GM12878 (cell line): ENCODE measurements at regions not wholly inside any gene's neighbourhood (a gene's known extent, or its start where the extent isn't known, plus 50 kb on each side); places are given as distances from the start of the nearest gene placed in this dataset.

Experiments
- ATAC-seq: fragments of 200-7000 bp; cut with Tn5 transposase; 3 replicates; pipeline ENCODE4 v1.9.1; 2020; ENCODE audit warnings: mild to moderate bottlenecking, moderate library complexity
- BruUV-seq: library from RNA; stranded (reverse); fragments of 400-500 nt; replicated peaks from 2 replicates; lab custom pipeline; 2021; lab: Mats Ljungman, UMichigan
- CTCF ChIA-PET: fragments of 300-600 bp; sonication (Branson Sonifier 250); formaldehyde crosslinking; extraction: SDS; loops from one replicate; lab custom pipeline; 2021; ENCODE audit warnings: inconsistent platforms; lab: Yijun Ruan, JAX
- POLR2A ChIA-PET: fragments of 350-600 bp; formaldehyde crosslinking; extraction: SDS; loops from one replicate; lab custom pipeline; 2021; ENCODE audit warnings: inconsistent platforms; lab: Charles Lee
- RAD21 ChIA-PET: fragments of 300-600 bp; sonication (Branson Sonifier 250); formaldehyde crosslinking; loops from one replicate; lab custom pipeline; 2023; ENCODE audit warnings: antibody characterized with exemption; ENCODE audit not compliant: unreplicated experiment; lab: Charles Lee
- SMC1A ChIA-PET: fragments of 300-600 bp; sonication (Branson Sonifier 250); formaldehyde crosslinking; loops from one replicate; lab custom pipeline; 2023; ENCODE audit not compliant: unreplicated experiment, uncharacterized antibody; lab: Charles Lee
- DNase-seq: peaks from one replicate; pipeline ENCODE4 v3.0.0-alpha.2; 2011; ENCODE audit warnings: low read depth, low spot score
- FAIRE-seq: peaks from 3 replicates; lab custom pipeline; 2011; peaks lifted over from hg19 to GRCh38; lab: Jason Lieb, UNC
- H2AFZ ChIP-seq: 2 replicates; pipeline ENCODE4 v1.6.0; 2011; ENCODE audit warnings: low read depth, low read length, control low read depth; ENCODE audit not compliant: control insufficient read depth
- H3K27ac ChIP-seq: 2 replicates; pipeline ENCODE4 v1.5.1; 2011; ENCODE audit warnings: control low read depth; ENCODE audit not compliant: control insufficient read depth, insufficient read depth
- H3K27me3 ChIP-seq, 2 experiments: replicated peaks in 1 of 2; 2 replicates each; pipeline versions ENCODE4 v1.6.0 to v1.6.1; 2011; ENCODE audit warnings: low read length in 1 of 2; ENCODE audit not compliant: control insufficient read depth in 2 of 2, insufficient read depth in 2 of 2
- H3K36me3 ChIP-seq, 2 experiments: 2 replicates each; pipeline ENCODE4 v1.5.1; 2011; ENCODE audit warnings: low read length in 1 of 2; ENCODE audit not compliant: control insufficient read depth in 2 of 2, insufficient read depth in 2 of 2
- H3K4me1 ChIP-seq: 2 replicates; pipeline ENCODE4 v1.6.1; 2011; ENCODE audit warnings: mild to moderate bottlenecking, low read length, moderate library complexity, mixed read lengths; ENCODE audit not compliant: control insufficient read depth, insufficient read depth
- H3K4me2 ChIP-seq: 2 replicates; pipeline ENCODE4 v1.6.0; 2011; ENCODE audit warnings: control low read depth; ENCODE audit not compliant: control insufficient read depth, insufficient read depth
- H3K4me3 ChIP-seq: fragments of 200-600 bp; sonication (generic); 2 replicates; pipeline ENCODE4 v1.5.1; 2016
- H3K79me2 ChIP-seq: 2 replicates; pipeline ENCODE4 v1.6.0; 2011; ENCODE audit warnings: low read length; ENCODE audit not compliant: control insufficient read depth, insufficient read depth
- H3K9ac ChIP-seq: 2 replicates; pipeline ENCODE4 v1.8.0; 2011; ENCODE audit warnings: low read length, control low read depth, mixed read lengths; ENCODE audit not compliant: control insufficient read depth, insufficient read depth
- H3K9me3 ChIP-seq: replicated peaks from 3 replicates; pipeline ENCODE4 v1.5.1; 2011; ENCODE audit warnings: mild to moderate bottlenecking, low read length; ENCODE audit not compliant: control insufficient read depth, insufficient read depth
- H4K20me1 ChIP-seq: 2 replicates; pipeline ENCODE4 v1.6.0; 2011; ENCODE audit not compliant: control insufficient read depth, insufficient read depth
- HDAC6 ChIP-seq: fragments of 200-600 bp; sonication (generic); IDR thresholded peaks from one replicate; pipeline ENCODE4 v1.8.0; 2017; ENCODE audit warnings: antibody characterized with exemption; ENCODE audit not compliant: unreplicated experiment
- MXI1 ChIP-seq: fragments of 150-350 bp; IDR thresholded peaks from 2 replicates; pipeline ENCODE4 v1.6.1; 2011; ENCODE audit warnings: low read depth, mild to moderate bottlenecking, inconsistent platforms, low read length, improper control_type of control experiment
- TCF12 ChIP-seq: IDR thresholded peaks from 2 replicates; pipeline ENCODE4 v1.6.1; 2011; ENCODE audit warnings: low read depth, mild to moderate bottlenecking, low read length
- ZNF24 ChIP-seq: fragments of 450-650 bp; IDR thresholded peaks from 2 replicates; pipeline ENCODE4 v1.6.1; 2017; ENCODE audit warnings: antibody characterized with exemption, mild to moderate bottlenecking
- ZNF384 ChIP-seq: IDR thresholded peaks from 2 replicates; pipeline ENCODE4 v1.6.1; 2012; ENCODE audit warnings: low read depth, mild to moderate bottlenecking, low read length, improper control_type of control experiment, borderline replicate concordance
- WGBS: methylation state at CpG from one replicate; pipeline ENCODE4 v1.1.6; 2016; ENCODE audit warnings: low lambda C conversion rate; ENCODE audit not compliant: insufficient replicate concordance, insufficient coverage; ENCODE audit errors: missing lambda C conversion rate; 5-methylcytosine and 5-hydroxymethylcytosine counted together
- in situ Hi-C: fragments of 300-500 bp; cut with MboI; formaldehyde crosslinking; loops from 9 replicates; pipeline ENCODE4 v1.14.3; 2018; ENCODE audit warnings: mixed read lengths
- intact Hi-C: fragments of 100-400 bp; cut with micrococcal nuclease; formaldehyde crosslinking; loops from one replicate; pipeline ENCODE4 v1.14.2; 2022; ENCODE audit not compliant: unreplicated experiment

DNA sequence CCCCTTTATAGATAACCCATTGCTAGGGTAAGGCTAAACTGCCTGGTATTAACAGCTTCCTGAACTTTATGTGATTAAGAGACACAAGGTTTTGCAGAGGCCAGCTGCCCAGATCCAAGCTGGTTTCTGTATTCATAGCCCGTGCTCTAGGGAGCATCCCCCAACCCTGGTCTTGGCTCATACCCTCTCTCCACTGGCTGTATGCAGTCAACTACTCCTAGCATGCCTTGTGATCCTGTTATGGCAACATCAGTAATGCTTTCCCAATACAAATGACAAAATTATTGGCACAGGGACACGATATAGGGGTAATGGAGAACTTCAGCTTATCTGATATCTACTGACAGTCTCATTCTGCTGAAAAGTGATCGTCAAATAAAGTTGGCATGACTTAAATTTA, 202.8 kb upstream of the MKLN1 start (continued):
- no peak for TF ChIP-seq HDAC6

DNA sequence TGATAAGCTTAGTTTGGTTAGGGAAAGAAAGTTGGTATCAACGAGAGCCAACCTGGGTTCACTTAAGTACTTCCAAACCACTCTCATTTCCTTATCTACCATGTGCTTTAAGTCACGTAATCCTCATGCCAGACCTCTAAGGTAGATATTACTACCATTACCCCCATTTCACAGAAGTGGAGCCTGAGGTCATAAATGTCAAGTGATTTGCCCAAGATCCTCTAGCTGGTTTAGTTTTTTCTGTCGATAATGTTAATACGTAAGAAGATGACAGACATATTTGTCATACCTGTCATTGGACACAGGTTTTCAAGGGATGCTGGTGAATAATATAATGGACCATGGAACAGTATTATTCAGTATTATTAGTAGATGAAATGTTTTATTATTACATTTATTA, 197.4 kb upstream of the MKLN1 start:
- Histone ChIP-seq H3K27ac (no peak overlapping the region), H3K36me3 (no peaks in the 10 kb centered on the region), H3K27me3 (no peaks in the 10 kb centered on the region), H3K9ac (no peak overlapping the region), H3K4me1 (no peaks in the 10 kb centered on the region), H3K4me2 (no peak overlapping the region), H3K4me3 (no peak overlapping the region), H3K9me3 (no peaks in the 10 kb centered on the region), H4K20me1 (no peaks in the 10 kb centered on the region), H3K79me2 (no peaks in the 10 kb centered on the region), H2AFZ (no peak overlapping the region)
- in situ Hi-C loops (no loop called here), intact Hi-C loops (no loop called here)
- no peak for ATAC-seq
- WGBS: 87% methylated on average over 4 of the region's 4 CpGs
- TF ChIP-seq TCF12 (no peak), ZNF384 (no peak), MXI1 (no peak), ZNF24 (no peak)
- FAIRE-seq: no peak
- no TSS peak for BruUV-seq
- CTCF ChIA-PET: interaction anchor here (1.0 to 1.3 kb wide), 2 partner anchors 8 to 142 kb away, joined by 3 to 4 read pairs; no protein-coding TSS in a partner anchor
- SMC1A ChIA-PET: interaction anchor here (0.9 to 2.7 kb wide), 4 partner anchors 9 to 172 kb away, joined by 3 to 10 read pairs (median 6); no protein-coding TSS in a partner anchor
- RAD21 ChIA-PET: interaction anchor here (0.7 to 1.1 kb wide), 2 partner anchors 195 kb away, joined by 3 to 5 read pairs; no protein-coding TSS in a partner anchor
- POLR2A ChIA-PET: no interaction called here
- no peak for DNase-seq
